Inflammatory macrophage (primary cell): ENCODE measurements at regions not wholly inside any gene's neighbourhood (a gene's known extent, or its start where the extent isn't known, plus 50 kb on each side); places are given as distances from the start of the nearest gene placed in this dataset.
A peak's percentile ranks its signal among the peaks of the same experiment; 100 is the strongest.
"Not testable (repeated sequence)": the region's sequence is repeated elsewhere in the genome, so short reads cannot be mapped to it uniquely, and the experiment has no call there.

ENCODE experiments used
- DNase-seq, 2 donors: peaks; one replicate each; pipeline ENCODE4 v3.0.0-alpha.2; 2020 to 2022

- peak; percentile 75 to 86 for DNase-seq
Measured at GRCh38 chr15:66865622-66866611, 163.9 kb downstream of the SMAD6 start.

- DNase-seq, result peak; percentile 35 to 62
Measured at GRCh38 chr15:66866656-66867055, 164.6 kb downstream of the SMAD6 start.

DNA sequence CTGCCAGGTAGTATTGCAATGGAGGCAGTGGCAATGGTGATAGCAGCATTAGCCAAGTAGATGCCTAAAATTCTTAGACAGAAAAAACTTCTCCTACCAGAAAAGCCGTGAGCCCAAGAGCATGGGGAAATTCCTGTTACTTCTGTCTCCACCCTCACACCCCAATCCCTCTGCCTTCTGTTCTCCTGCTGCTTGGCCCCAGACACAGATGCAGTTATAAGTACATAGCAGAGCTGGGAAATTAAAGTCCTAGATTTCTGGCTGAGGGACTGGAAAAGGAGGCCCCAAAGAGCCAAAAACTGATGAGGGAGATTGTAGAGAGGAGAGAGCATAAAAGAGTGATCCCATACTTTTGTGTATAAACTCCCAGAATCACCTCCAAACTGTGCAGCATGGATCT, 166.9 kb downstream of the SMAD6 start:
- no peak for DNase-seq

DNA sequence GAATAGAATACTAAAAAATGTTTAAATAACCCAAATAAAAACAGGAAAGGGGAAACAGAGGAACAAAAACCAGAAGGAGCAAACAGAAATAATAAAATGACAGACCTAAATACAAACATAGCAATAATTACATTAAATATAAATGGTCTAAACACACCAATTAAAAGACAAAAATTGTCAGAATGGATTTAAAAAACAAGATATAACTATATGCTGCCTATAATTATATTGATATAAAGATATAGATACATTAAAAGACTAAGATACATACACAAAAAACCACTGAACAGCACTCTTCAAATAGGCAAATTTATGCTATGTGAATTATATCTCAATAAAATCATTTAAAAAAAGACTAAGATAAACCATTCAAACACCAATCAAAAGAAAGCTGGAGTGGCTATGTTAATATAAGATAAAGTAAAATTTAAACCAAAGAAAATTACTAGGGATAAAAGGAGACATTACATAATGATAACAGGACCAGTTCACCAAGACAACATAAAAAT, 168.9 kb downstream of the SMAD6 start:
- DNase-seq, result no peak

DNA sequence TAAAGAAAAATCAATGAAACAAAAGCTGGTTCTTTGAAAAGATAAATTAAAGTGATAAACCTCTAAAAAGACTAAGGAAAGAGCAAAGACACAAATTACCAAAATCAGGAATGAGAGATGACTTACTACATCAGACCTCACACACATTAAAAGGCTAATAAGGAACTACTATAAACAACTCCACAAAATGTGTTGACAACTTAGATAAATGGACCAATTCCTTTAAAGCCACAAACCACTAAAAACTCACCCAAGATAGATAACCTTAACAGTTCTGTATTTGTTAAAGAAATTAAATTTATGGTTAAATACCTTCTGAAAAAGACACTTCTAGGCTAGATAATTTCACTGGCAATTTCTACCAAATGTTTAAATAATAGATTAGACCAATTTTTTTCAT, 170.4 kb downstream of the SMAD6 start:
- no peak for DNase-seq

GRCh38 chr15:66873331-66873730, 171.3 kb downstream of the SMAD6 start:
- not testable (repeated sequence) for DNase-seq

- no peak for DNase-seq
Measured at GRCh38 chr15:66873856-66874255, 171.8 kb downstream of the SMAD6 start.

- DNase-seq, result no peak
Measured at GRCh38 chr15:66875588-66876420, 173.8 kb downstream of the SMAD6 start.

GRCh38 chr15:66876421-66876730, 174.3 kb downstream of the SMAD6 start:
- DNase-seq, result no peak

DNA sequence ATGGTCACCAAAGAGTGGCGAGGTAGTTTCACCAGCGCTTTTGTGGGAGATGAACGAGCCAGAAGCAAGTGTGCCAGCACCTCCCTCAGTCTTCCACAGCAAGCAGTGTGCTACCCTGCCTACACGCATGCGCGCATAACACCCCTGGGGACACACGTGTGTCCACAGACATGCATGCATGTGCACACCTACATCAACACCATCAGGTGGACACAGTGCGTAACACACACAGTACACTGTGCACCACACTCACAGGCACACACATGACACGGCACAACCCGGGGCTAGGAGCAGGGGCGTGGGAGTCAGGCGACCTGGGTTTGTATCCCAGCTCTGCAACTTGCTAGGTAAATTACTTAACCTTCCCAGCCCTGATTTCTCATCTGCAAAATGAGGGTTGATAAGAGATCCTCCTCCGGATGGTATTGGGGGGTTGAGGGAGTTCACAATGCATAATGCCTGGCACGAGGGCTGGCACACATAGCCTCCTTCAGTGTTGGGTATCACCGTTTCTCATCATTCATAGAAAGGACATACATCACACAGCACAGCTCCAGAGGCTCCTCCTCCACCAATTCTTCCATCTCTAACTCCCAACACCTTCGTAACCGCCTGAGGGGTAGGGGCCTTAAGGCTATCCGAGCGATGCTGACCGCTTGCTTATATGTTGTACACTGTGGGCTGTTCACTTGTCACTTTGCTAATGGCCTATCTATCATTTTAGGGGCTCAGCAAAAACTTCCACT, 174.9 kb downstream of the SMAD6 start:
- DNase-seq, result no peak

DNA sequence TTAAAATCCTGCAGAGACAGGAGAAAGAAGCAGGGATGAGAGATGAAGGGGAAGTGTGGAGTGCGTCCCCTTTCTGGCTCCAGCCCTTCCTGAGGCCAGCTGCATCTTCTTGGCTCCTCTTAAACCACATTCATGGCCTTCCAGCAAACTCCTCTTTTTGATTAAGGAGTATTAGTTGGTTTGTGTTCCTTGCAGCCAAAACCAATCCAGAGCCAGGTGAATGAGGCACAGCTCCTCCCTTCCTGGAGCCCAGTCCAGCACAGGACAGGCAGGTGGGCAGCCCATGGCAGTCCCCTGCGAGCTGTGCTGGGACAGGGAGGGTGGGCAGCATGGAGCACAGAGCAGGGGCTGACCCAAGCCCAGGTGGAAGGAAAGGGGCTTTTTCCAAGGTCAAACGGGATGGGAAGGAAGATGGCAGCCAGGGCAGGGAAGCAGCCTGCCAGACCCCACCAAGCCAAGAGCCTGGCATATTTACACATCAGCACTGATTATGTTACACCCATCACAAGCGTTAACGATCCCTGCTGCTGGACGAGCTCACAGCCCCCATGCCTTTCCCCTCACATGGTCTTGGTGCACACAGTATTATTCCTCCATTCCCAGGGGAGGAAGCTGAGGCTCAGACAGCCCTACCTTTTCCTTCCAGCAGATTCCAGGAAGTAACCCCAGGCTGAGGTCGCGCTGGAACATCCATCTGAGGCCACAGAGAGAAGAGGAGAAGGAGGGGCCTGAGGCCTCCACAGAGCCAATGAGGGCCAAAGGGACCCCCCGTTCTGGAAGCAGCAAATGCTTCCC, 175.6 kb downstream of the SMAD6 start:
- DNase-seq, result no peak

- DNase-seq, result no peak
Measured at GRCh38 chr15:66878761-66879160, 176.7 kb downstream of the SMAD6 start.

DNA sequence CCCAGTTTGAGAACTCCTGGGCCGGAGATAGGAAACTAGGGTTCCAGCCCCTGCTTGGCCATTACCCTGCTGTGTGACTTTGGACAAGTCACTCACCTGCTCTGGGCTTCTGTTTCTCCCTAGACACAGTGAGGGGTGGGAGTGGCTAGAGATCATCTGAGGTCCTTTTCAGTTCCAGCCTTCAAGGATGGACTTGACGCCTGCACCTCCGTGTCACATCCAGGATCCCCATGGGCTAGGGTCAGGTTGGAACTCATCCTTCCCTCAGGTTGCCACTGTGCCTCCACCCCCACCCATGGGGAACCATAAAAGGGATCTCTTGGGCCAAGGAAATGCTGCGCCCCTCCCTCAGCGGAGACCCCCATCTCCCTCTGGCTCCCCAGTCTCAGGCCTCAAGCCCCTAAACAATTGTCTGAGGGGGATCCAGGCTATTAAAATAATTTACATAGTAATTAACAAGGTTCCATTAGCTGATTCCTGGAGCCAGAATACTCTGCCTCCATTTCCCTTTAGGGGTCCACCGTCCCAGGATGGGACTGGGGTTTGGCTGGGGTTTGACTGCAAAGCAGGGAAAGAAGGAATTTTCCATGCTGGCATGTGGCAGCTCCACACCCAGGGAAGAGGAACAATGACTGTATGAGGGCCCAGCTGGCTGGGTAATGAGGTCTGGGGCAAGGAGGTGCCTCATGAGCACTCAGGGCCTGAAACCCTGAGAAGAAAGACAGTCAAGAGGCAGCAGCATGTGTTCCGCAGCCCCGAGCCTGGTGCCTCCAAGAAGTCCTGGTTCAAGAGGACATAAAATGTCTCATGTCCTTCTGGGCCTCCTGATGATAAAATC, 177.7 kb downstream of the SMAD6 start:
- DNase-seq, result no peak

- no peak for DNase-seq
Measured at GRCh38 chr15:66880380-66881155, 178.5 kb downstream of the SMAD6 start.

- DNase-seq, result no peak
Measured at GRCh38 chr15:66881173-66881905, 179.3 kb downstream of the SMAD6 start.

DNA sequence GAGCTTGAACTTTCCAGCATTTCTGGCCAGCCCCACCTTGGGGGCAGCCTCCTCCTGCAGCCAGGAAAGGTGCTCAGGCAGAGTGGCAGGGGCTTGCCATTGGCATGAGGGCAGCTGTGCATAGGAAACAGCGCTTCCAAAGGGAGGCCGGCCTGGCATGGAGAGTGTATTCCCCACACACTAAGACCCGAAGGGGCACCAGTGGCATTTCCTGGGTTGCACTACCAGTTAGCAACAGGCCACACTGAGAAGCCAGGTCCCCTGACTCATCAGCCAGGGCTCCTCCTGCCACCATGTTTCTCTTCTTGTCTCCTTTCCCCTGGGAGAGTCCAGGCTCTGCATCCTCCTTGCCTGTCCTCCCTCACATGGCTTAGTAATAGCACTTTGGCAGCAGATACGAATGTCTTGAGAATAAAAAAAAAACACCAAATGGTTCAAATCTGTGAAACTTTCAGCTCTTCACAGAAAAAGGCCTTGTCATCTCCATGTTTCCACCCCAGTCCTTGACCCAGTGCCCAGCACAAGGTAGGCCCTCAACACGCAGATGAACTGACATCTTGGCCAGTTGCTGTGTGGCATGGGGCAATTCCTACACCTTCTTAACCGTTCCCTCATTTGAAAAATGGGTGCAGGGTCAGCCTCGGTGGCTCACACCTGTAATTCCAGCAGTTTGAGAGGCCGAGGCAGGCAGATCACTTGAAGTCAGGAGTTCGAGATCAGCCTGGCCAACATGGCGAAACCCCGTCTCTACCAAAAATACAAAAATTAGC, 180.4 kb downstream of the SMAD6 start:
- DNase-seq, result no peak

DNA sequence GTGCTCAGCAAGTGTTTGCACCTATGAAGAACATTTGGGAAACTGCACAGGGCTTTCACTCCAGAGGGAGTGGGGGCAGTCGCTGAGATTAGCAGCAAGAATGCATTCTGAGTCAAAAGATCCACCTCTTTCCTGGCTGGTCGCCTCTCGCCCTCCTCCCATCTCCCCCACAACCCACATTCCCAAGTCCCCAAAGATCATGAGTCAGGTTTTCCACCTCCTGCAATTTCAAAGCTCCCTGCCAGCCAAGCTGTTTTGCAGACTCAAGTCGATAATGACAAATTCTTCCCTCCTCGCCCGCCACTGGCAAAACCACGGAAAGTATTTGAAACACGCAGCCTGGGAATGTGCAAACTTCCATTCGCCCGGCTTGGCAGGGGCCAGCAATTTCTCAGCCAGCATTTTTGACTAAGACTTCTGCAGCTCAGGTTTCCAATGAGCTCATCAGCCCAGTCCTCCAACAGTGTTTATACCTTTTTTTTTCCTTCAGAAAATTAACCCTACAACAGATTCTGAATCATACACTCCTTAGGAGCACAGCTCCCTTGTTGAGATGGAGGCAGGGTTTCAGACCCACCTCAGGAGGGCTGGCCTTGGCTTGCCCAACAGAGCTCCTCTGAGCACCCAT, 181.4 kb downstream of the SMAD6 start:
- no peak for DNase-seq

GRCh38 chr15:66884115-66884622, 181.2 kb upstream of the SMAD3 start:
- no peak for DNase-seq
